ENCODE measurements at regions not wholly inside any gene's neighbourhood (a gene's known extent, or its start where the extent isn't known, plus 50 kb on each side); places are given as distances from the start of the nearest gene placed in this dataset.

GRCh38 chr6:10278746-10279145 is 136.1 kb downstream of the TFAP2A start:
- H3K27ac Mint-ChIP-seq: no peak overlapping the region
- DNase-seq: no peak
- H3K36me3 Mint-ChIP-seq (ENCODE audit: low read depth): no peaks in the 10 kb centered on the region
- H3K4me1 Mint-ChIP-seq: no peaks in the 10 kb centered on the region
- no peaks in the 10 kb centered on the region for H3K27me3 Mint-ChIP-seq
- CTCF ChIA-PET: no interaction called here
- H3K4me3 Mint-ChIP-seq: no peak overlapping the region
- no peaks in the 10 kb centered on the region for H3K9me3 Mint-ChIP-seq
- POLR2A ChIA-PET: no interaction called here

- ChIA-PET POLR2A (no interaction called here), CTCF (no interaction called here)
- no peak for DNase-seq
- no peak overlapping the region for H3K27ac Mint-ChIP-seq
- H3K27me3 Mint-ChIP-seq: no peaks in the 10 kb centered on the region
- H3K4me1 Mint-ChIP-seq: no peaks in the 10 kb centered on the region
- no peaks in the 10 kb centered on the region for H3K9me3 Mint-ChIP-seq
- no peaks in the 10 kb centered on the region for H3K36me3 Mint-ChIP-seq (ENCODE audit: low read depth)
- no peak overlapping the region for H3K4me3 Mint-ChIP-seq
Observed at GRCh38 chr6:10276660-10277287, 138.1 kb downstream of the TFAP2A start.

- H3K36me3 Mint-ChIP-seq (ENCODE audit: low read depth): no peaks in the 10 kb centered on the region
- no peaks in the 10 kb centered on the region for H3K4me1 Mint-ChIP-seq
- ChIA-PET CTCF (no interaction called here), POLR2A (no interaction called here)
- no peak for DNase-seq
- H3K4me3 Mint-ChIP-seq: no peak overlapping the region
- H3K9me3 Mint-ChIP-seq: no peaks in the 10 kb centered on the region
- no peak overlapping the region for H3K27ac Mint-ChIP-seq
- H3K27me3 Mint-ChIP-seq: no peaks in the 10 kb centered on the region
Observed at GRCh38 chr6:10276106-10276505, 138.8 kb downstream of the TFAP2A start.

DNA sequence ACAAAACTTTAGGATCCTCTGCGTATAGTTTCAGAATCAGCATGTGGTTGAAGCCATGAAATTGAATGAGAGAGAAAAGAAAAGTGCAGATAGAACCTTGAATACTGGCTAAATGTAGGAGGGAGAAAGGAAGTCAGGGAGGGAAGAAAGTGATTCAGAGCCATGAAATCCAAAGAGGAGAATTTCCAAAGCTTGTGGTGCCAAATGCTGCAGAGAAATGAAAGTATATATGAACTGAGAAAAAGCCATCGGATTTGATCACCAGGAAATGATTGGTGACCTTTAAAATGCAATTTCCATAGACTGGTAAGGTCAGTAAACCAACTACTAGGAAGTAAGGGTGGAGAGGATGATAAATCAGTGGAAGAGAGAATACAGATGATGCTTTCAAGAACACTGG is 142.3 kb downstream of the TFAP2A start:
- peaks cover 10% of the 10 kb centered on the region for H3K27me3 Mint-ChIP-seq
- H3K27ac Mint-ChIP-seq: no peak overlapping the region
- H3K36me3 Mint-ChIP-seq (ENCODE audit: low read depth): no peaks in the 10 kb centered on the region
- no peaks in the 10 kb centered on the region for H3K9me3 Mint-ChIP-seq
- no peak overlapping the region for H3K4me3 Mint-ChIP-seq
- DNase-seq: no peak
- POLR2A ChIA-PET: no interaction called here
- H3K4me1 Mint-ChIP-seq: no peaks in the 10 kb centered on the region
- CTCF ChIA-PET: no interaction called here

DNA sequence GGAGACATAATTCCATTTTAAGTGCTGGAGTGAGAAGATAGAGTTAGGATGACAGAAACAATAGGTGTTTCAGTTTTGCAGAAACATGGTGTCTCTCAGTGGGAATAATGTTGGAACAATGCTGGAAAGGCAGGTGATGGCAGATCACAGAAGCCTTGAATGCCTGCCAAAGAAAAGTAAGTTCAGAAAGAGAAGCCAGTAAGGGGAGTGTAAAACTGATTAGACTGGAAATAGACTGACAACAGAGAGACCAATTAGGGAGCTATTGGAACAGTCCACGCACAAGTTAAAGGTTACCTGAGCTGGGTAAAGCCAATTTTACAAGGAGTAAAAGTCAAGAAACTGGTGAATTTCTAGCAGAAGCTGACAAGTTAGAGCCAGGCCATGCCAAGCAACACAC is 142.9 kb downstream of the TFAP2A start:
- H3K4me1 Mint-ChIP-seq: no peaks in the 10 kb centered on the region
- H3K36me3 Mint-ChIP-seq (ENCODE audit: low read depth): no peaks in the 10 kb centered on the region
- POLR2A ChIA-PET: no interaction called here
- CTCF ChIA-PET: no interaction called here
- no peak for DNase-seq
- H3K4me3 Mint-ChIP-seq: no peak overlapping the region
- no peaks in the 10 kb centered on the region for H3K9me3 Mint-ChIP-seq
- peaks cover 10% of the 10 kb centered on the region for H3K27me3 Mint-ChIP-seq
- no peak overlapping the region for H3K27ac Mint-ChIP-seq

- Mint-ChIP-seq H3K4me1 (no peaks in the 10 kb centered on the region), H3K36me3 (ENCODE audit: low read depth) (no peaks in the 10 kb centered on the region), H3K27me3 (peaks cover 10% of the 10 kb centered on the region), H3K9me3 (no peaks in the 10 kb centered on the region), H3K4me3 (no peak overlapping the region), H3K27ac (no peak overlapping the region)
- no peak for DNase-seq
- ChIA-PET POLR2A (no interaction called here), CTCF (no interaction called here)
Observed at GRCh38 chr6:10269814-10270472, 144.9 kb downstream of the TFAP2A start.

- CTCF ChIA-PET: no interaction called here
- Mint-ChIP-seq H3K9me3 (peaks cover 4% of the 10 kb centered on the region), H3K27me3 (peaks cover 10% of the 10 kb centered on the region), H3K27ac (no peak overlapping the region), H3K4me1 (no peaks in the 10 kb centered on the region), H3K36me3 (ENCODE audit: low read depth) (no peaks in the 10 kb centered on the region), H3K4me3 (no peak overlapping the region)
- POLR2A ChIA-PET: no interaction called here
- no peak for DNase-seq
Observed at GRCh38 chr6:10268611-10269310, 146.1 kb downstream of the TFAP2A start.

GRCh38 chr6:10268111-10268510 is 146.8 kb downstream of the TFAP2A start:
- Mint-ChIP-seq H3K4me3 (no peak overlapping the region), H3K27ac (no peak overlapping the region), H3K27me3 (peaks cover 10% of the 10 kb centered on the region), H3K4me1 (no peaks in the 10 kb centered on the region), H3K36me3 (ENCODE audit: low read depth) (no peaks in the 10 kb centered on the region), H3K9me3 (peaks cover 4% of the 10 kb centered on the region)
- ChIA-PET POLR2A (no interaction called here), CTCF (interaction anchor here (1.0 kb wide), 1 partner anchor 14 kb away, joined by 3 read pairs; no protein-coding TSS in a partner anchor)
- DNase-seq: no peak

- ChIA-PET CTCF (no interaction called here), POLR2A (no interaction called here)
- Mint-ChIP-seq H3K27me3 (peaks cover 10% of the 10 kb centered on the region), H3K4me1 (no peaks in the 10 kb centered on the region), H3K9me3 (peaks cover 4% of the 10 kb centered on the region), H3K27ac (no peak overlapping the region), H3K4me3 (no peak overlapping the region), H3K36me3 (ENCODE audit: low read depth) (no peaks in the 10 kb centered on the region)
- no peak for DNase-seq
Observed at GRCh38 chr6:10266462-10266861, 148.4 kb downstream of the TFAP2A start.

GRCh38 chr6:10266061-10266460 is 148.8 kb downstream of the TFAP2A start:
- Mint-ChIP-seq H3K9me3 (peaks cover 4% of the 10 kb centered on the region), H3K4me1 (no peaks in the 10 kb centered on the region), H3K36me3 (ENCODE audit: low read depth) (no peaks in the 10 kb centered on the region), H3K27ac (no peak overlapping the region), H3K27me3 (peaks cover 10% of the 10 kb centered on the region), H3K4me3 (no peak overlapping the region)
- ChIA-PET POLR2A (no interaction called here), CTCF (no interaction called here)
- DNase-seq: no peak

DNA sequence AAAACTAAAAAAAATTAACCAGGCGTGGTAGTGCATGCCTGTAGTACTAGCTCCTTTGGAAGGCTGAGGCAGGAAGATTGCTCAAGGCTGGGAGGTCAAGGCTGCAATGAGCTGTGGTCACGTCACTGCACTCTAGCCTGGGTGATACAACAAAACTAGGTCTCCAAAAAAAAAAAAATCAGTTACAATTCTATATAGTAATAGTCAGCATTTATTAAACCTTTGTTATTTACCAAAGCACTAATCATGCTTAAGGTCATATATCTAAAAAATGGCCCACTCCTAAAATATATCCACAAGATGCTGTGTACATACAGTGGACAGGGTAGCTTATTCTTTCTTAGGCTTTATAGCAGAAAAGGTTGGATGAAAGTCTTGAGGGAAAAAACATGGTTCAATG is 152.4 kb downstream of the TFAP2A start:
- no peak for DNase-seq
- POLR2A ChIA-PET: no interaction called here
- Mint-ChIP-seq H3K36me3 (ENCODE audit: low read depth) (no peaks in the 10 kb centered on the region), H3K4me1 (no peaks in the 10 kb centered on the region), H3K4me3 (no peak overlapping the region), H3K27ac (no peak overlapping the region), H3K9me3 (peaks cover 4% of the 10 kb centered on the region), H3K27me3 (no peaks in the 10 kb centered on the region)
- CTCF ChIA-PET: no interaction called here

- Mint-ChIP-seq H3K36me3 (ENCODE audit: low read depth) (no peaks in the 10 kb centered on the region), H3K4me1 (no peaks in the 10 kb centered on the region), H3K9me3 (peaks cover 4% of the 10 kb centered on the region), H3K27ac (no peak overlapping the region), H3K27me3 (no peaks in the 10 kb centered on the region), H3K4me3 (no peak overlapping the region)
- ChIA-PET CTCF (no interaction called here), POLR2A (no interaction called here)
- no peak for DNase-seq
Observed at GRCh38 chr6:10259671-10260070, 155.2 kb downstream of the TFAP2A start.

GRCh38 chr6:10258341-10258740 is 156.5 kb downstream of the TFAP2A start:
- no peak for DNase-seq
- Mint-ChIP-seq H3K4me3 (no peak overlapping the region), H3K4me1 (no peaks in the 10 kb centered on the region), H3K36me3 (ENCODE audit: low read depth) (no peaks in the 10 kb centered on the region), H3K9me3 (no peaks in the 10 kb centered on the region), H3K27ac (no peak overlapping the region), H3K27me3 (no peaks in the 10 kb centered on the region)
- POLR2A ChIA-PET: no interaction called here
- CTCF ChIA-PET: no interaction called here

Data from activated CD4-positive, alpha-beta T cell treated with anti-CD3 and anti-CD28 coated beads, Interleukin-2, amount 10 ng/mL, durations not matched to agents 7 days and 5 days (primary cell).